Ovary (tissue), 3 donors: ENCODE measurements at regions not wholly inside any gene's neighbourhood (a gene's known extent, or its start where the extent isn't known, plus 50 kb on each side); places are given as distances from the start of the nearest gene placed in this dataset.

Source experiments
- EP300 ChIP-seq: sonication (generic); formaldehyde crosslinking; IDR thresholded peaks from one replicate; pipeline ENCODE4 v1.6.1; 2017; ENCODE audit warnings: antibody characterized with exemption
- POLR2A ChIP-seq: fragments of 450-650 bp; IDR thresholded peaks from one replicate; pipeline ENCODE4 v1.6.1; 2017; ENCODE audit warnings: antibody characterized with exemption, mild to moderate bottlenecking, moderate library complexity
- TF ChIP-seq, protein P1 (sequence below), 3 donors: fragments of 450-650 bp in 2 of 3; fragments of 200-600 bp in 1 of 3; IDR thresholded peaks; one replicate each; pipeline versions ENCODE4 v1.5.1 to v1.8.0; 2016 to 2022; ENCODE audit warnings: antibody characterized with exemption in 3 of 3, mild to moderate bottlenecking in 1 of 3
- donor health status: DM: no; HTN: no; CAD: no.

DNA sequence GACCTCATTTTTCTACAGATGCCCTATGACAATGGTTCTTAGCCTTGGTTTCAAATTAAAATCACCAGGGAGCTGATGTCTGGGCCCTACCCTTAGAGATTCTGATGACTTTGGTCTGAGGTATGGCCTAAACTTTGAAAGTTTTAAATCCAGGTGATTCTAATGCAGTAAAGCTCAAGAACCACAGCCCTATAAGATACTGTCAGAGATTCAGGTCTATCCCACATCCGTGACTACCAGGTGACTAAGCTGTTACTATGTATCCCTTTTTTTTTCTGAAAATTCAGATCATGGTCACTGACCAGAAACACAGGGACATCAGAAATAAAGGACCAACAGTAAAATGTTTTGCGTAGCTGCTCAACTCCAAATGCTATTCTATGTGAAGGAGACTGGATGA is 148.8 kb upstream of the BMP4 start:
- no peak for TF ChIP-seq POLR2A
- TF ChIP-seq, protein P1, sequence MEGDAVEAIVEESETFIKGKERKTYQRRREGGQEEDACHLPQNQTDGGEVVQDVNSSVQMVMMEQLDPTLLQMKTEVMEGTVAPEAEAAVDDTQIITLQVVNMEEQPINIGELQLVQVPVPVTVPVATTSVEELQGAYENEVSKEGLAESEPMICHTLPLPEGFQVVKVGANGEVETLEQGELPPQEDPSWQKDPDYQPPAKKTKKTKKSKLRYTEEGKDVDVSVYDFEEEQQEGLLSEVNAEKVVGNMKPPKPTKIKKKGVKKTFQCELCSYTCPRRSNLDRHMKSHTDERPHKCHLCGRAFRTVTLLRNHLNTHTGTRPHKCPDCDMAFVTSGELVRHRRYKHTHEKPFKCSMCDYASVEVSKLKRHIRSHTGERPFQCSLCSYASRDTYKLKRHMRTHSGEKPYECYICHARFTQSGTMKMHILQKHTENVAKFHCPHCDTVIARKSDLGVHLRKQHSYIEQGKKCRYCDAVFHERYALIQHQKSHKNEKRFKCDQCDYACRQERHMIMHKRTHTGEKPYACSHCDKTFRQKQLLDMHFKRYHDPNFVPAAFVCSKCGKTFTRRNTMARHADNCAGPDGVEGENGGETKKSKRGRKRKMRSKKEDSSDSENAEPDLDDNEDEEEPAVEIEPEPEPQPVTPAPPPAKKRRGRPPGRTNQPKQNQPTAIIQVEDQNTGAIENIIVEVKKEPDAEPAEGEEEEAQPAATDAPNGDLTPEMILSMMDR (IDR thresholded peaks at IDR 0.05) = no peak
- no peak for TF ChIP-seq EP300
